ENCODE measurements at regions not wholly inside any gene's neighbourhood (a gene's known extent, or its start where the extent isn't known, plus 50 kb on each side); places are given as distances from the start of the nearest gene placed in this dataset.

DNA sequence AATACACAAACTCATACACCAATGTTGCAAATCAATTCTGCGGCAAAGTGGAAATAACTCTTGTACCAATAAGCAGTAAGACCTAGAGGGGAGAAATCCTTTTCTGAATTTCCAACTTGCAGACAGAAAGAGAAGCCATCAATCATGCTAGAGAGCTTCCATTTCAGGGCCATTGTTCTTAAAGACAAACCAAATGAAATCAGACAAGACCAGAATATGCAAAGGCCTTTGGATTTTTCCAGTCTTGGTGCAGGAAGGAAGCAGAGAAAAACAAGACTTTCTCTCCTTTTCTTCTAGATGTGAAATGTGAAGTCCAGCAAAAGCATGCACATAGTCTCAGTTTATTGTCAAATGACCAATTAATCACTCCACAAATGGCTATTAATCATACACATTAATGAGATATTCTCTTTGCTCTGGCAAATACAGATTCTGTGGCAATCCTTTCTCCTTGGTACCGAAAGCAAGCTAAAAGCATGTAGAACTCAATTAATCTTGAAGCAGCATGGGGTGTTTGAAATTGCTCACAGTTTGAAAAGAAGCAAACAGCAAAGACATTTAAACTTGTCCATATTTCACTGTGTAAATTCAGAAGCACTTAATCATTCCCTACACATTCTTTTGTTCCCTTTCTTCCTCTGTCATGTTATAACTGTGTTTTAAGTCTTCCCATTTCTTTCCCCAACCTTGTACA is 466.1 kb downstream of the GPAT3 start:
- no peak overlapping the region for H3K14ac ChIP-seq (replicated peaks; ENCODE audit: low read depth, low read length)
- H3K18ac ChIP-seq (ENCODE audit: low read depth, low read length), result no peak overlapping the region
- CTCF ChIA-PET, result no interaction called here
- H3K4me2 ChIP-seq (ENCODE audit: low read depth, low read length), result no peak overlapping the region
- H2AK9ac ChIP-seq (replicated peaks; ENCODE audit: low read depth, low read length, poor library complexity), result no peak overlapping the region
- H2AFZ ChIP-seq (replicated peaks; ENCODE audit: low read length, poor library complexity), result no peak overlapping the region
- in situ Hi-C loops (cut with MboI; ENCODE audit: low sequenced_read_pairs), result no loop called here
- H3K27ac ChIP-seq (ENCODE audit: insufficient read depth, low read length), result no peak overlapping the region
- no TSS peak for BruUV-seq (replicated peaks)
- H2BK15ac ChIP-seq (ENCODE audit: low read depth, low read length), result no peak overlapping the region
- H3K56ac ChIP-seq (ENCODE audit: extremely low read depth, insufficient read depth, low read length), result no peak overlapping the region
- no CpG with 5 or more reads among the region's 2 CpGs for WGBS, 2 experiments (ENCODE audit: extremely low coverage in 2 of 2, insufficient read length in 1 of 2)
- H3K9ac ChIP-seq (ENCODE audit: low read depth, low read length), result no peak overlapping the region
- H3K4ac ChIP-seq (ENCODE audit: low read depth, low read length), result no peak overlapping the region
- H4K20me1 ChIP-seq (ENCODE audit: insufficient read depth, low read length), result no peaks in the 10 kb centered on the region
- H4K5ac ChIP-seq (ENCODE audit: low read depth, low read length), result no peak overlapping the region
- no peak overlapping the region for H4K8ac ChIP-seq (ENCODE audit: low read depth in 2 of 2, low read length in 2 of 2)
- no peak overlapping the region for H2BK120ac ChIP-seq (ENCODE audit: low read depth, low read length)
- TF ChIP-seq MAFK (IDR thresholded peaks at IDR 0.05; ENCODE audit: low read depth, low read length) (no peak), RAD21 (IDR thresholded peaks at IDR 0.05; ENCODE audit: low read length) (no peak), SMC3 (IDR thresholded peaks at IDR 0.05; ENCODE audit: low read depth, low read length) (no peak), RFX5 (IDR thresholded peaks at IDR 0.05; ENCODE audit: low read depth, low read length) (no peak), RCOR1 (IDR thresholded peaks at IDR 0.05; ENCODE audit: insufficient replicate concordance, low read length) (no peak), MAZ (IDR thresholded peaks at IDR 0.05; ENCODE audit: borderline replicate concordance, low read depth, low read length) (no peak), CEBPB (IDR thresholded peaks at IDR 0.05; ENCODE audit: low read depth, low read length) (no peak), CHD1 (IDR thresholded peaks at IDR 0.05; ENCODE audit: low read depth, low read length) (no peak), MXI1 (IDR thresholded peaks at IDR 0.05; ENCODE audit: borderline replicate concordance, low read depth, low read length) (no peak), NFE2L2 (IDR thresholded peaks at IDR 0.05; ENCODE audit: low read depth, low read length) (no peak), BHLHE40 (IDR thresholded peaks at IDR 0.05; ENCODE audit: low read depth, low read length) (no peak), FOS (IDR thresholded peaks at IDR 0.05; ENCODE audit: low read depth, low read length) (no peak), POLR2A (IDR thresholded peaks at IDR 0.05; ENCODE audit: low read depth, low read length) (no peak)
- TF ChIP-seq, protein P1, sequence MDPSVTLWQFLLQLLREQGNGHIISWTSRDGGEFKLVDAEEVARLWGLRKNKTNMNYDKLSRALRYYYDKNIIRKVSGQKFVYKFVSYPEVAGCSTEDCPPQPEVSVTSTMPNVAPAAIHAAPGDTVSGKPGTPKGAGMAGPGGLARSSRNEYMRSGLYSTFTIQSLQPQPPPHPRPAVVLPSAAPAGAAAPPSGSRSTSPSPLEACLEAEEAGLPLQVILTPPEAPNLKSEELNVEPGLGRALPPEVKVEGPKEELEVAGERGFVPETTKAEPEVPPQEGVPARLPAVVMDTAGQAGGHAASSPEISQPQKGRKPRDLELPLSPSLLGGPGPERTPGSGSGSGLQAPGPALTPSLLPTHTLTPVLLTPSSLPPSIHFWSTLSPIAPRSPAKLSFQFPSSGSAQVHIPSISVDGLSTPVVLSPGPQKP (IDR thresholded peaks at IDR 0.05; ENCODE audit: borderline replicate concordance, low read depth, low read length), result no peak
- TF ChIP-seq, protein P2, sequence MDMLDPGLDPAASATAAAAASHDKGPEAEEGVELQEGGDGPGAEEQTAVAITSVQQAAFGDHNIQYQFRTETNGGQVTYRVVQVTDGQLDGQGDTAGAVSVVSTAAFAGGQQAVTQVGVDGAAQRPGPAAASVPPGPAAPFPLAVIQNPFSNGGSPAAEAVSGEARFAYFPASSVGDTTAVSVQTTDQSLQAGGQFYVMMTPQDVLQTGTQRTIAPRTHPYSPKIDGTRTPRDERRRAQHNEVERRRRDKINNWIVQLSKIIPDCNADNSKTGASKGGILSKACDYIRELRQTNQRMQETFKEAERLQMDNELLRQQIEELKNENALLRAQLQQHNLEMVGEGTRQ (IDR thresholded peaks at IDR 0.05; ENCODE audit: low read depth, low read length), result no peak
- TF ChIP-seq, protein P3, sequence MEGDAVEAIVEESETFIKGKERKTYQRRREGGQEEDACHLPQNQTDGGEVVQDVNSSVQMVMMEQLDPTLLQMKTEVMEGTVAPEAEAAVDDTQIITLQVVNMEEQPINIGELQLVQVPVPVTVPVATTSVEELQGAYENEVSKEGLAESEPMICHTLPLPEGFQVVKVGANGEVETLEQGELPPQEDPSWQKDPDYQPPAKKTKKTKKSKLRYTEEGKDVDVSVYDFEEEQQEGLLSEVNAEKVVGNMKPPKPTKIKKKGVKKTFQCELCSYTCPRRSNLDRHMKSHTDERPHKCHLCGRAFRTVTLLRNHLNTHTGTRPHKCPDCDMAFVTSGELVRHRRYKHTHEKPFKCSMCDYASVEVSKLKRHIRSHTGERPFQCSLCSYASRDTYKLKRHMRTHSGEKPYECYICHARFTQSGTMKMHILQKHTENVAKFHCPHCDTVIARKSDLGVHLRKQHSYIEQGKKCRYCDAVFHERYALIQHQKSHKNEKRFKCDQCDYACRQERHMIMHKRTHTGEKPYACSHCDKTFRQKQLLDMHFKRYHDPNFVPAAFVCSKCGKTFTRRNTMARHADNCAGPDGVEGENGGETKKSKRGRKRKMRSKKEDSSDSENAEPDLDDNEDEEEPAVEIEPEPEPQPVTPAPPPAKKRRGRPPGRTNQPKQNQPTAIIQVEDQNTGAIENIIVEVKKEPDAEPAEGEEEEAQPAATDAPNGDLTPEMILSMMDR (conservative IDR thresholded peaks at IDR 0.05; ENCODE audit: low read depth, low read length), result no peak
- no peaks in the 10 kb centered on the region for H3K79me1 ChIP-seq (ENCODE audit: low read depth in 1 of 2, low read length in 2 of 2)
- no peaks in the 10 kb centered on the region for H3K36me3 ChIP-seq (ENCODE audit: control insufficient read depth, insufficient read depth, low read length)
- no peak overlapping the region for H2BK5ac ChIP-seq (ENCODE audit: low read depth, low read length, poor library complexity, severe bottlenecking)
- dilution Hi-C loops (cut with HindIII; ENCODE audit: low sequenced_read_pairs, unreplicated experiment), result no loop called here
- no peaks in the 10 kb centered on the region for H3K9me1 ChIP-seq (ENCODE audit: insufficient read depth, low read length)
- no peaks in the 10 kb centered on the region for H3K4me1 ChIP-seq (ENCODE audit: control insufficient read depth, insufficient read depth, low read length)
- intact Hi-C loops (cut with micrococcal nuclease), result no loop called here
- H3K9me3 ChIP-seq (ENCODE audit: control insufficient read depth, insufficient read depth, low read length), result no peaks in the 10 kb centered on the region
- H4K91ac ChIP-seq (ENCODE audit: insufficient read depth, low read depth, low read length), result no peak overlapping the region
- no peaks in the 10 kb centered on the region for H3K27me3 ChIP-seq (ENCODE audit: control insufficient read depth, insufficient read depth, low read length)
- H2BK20ac ChIP-seq (ENCODE audit: low read depth, low read length), result no peak overlapping the region
- no peak overlapping the region for H3K4me3 ChIP-seq (ENCODE audit: insufficient read depth, low read depth, low read length)
- no peak for DNase-seq
- no peak overlapping the region for H3K23ac ChIP-seq (ENCODE audit: low read depth, low read length)
- POLR2A ChIA-PET (ENCODE audit: unreplicated experiment), result no interaction called here
- no peak overlapping the region for H2AK5ac ChIP-seq (ENCODE audit: low read depth, low read length)
- no peak for ATAC-seq (ENCODE audit: low read depth)

All from IMR-90 (cell line).